GM12878 (cell line): ENCODE measurements at regions not wholly inside any gene's neighbourhood (a gene's known extent, or its start where the extent isn't known, plus 50 kb on each side); places are given as distances from the start of the nearest gene placed in this dataset.

Experiments used
- ATF2 ChIP-seq: IDR thresholded peaks from 2 replicates; pipeline ENCODE4 v1.6.1; 2012; ENCODE audit warnings: low read length, inconsistent platforms
- CTCF ChIP-seq, 3 experiments: IDR thresholded peaks in 2 of 3; conservative IDR thresholded peaks in 1 of 3; 2 replicates each; pipeline ENCODE4 v1.5.1; 2011; ENCODE audit warnings: low read depth in 3 of 3, low read length in 3 of 3, mild to moderate bottlenecking in 3 of 3, control low read depth in 2 of 3, moderate library complexity in 2 of 3, inconsistent platforms in 1 of 3, mixed read lengths in 1 of 3; ENCODE audit not compliant: control insufficient read depth in 2 of 3, insufficient read depth in 1 of 3; ENCODE audit errors: extremely low read depth in 1 of 3
- FOXK2 ChIP-seq: fragments of 450-650 bp; IDR thresholded peaks from 2 replicates; pipeline ENCODE4 v1.6.1; 2017; ENCODE audit warnings: mild to moderate bottlenecking, moderate library complexity
- GABPA ChIP-seq: IDR thresholded peaks from 2 replicates; pipeline ENCODE4 v1.6.1; 2014; ENCODE audit warnings: antibody characterized with exemption, low read depth, mild to moderate bottlenecking, inconsistent platforms
- HDAC2 ChIP-seq: fragments of 200-600 bp; sonication (generic); IDR thresholded peaks from 2 replicates; pipeline ENCODE4 v1.6.1; 2017
- HDGF ChIP-seq: fragments of 450-650 bp; IDR thresholded peaks from 2 replicates; pipeline ENCODE4 v1.6.1; 2016; ENCODE audit warnings: antibody characterized with exemption
- MAX ChIP-seq: IDR thresholded peaks from 2 replicates; pipeline ENCODE4 v1.6.1; 2012; ENCODE audit warnings: low read depth, low read length, improper control_type of control experiment
- POLR2AphosphoS5 ChIP-seq: IDR thresholded peaks from 2 replicates; pipeline ENCODE4 v1.6.1; 2011; ENCODE audit warnings: mild to moderate bottlenecking, low read length, inconsistent platforms
- SIN3A ChIP-seq: IDR thresholded peaks from 2 replicates; pipeline ENCODE4 v1.6.1; 2012; ENCODE audit warnings: low read depth, low read length, improper control_type of control experiment
- SIX5 ChIP-seq: IDR thresholded peaks from 2 replicates; pipeline ENCODE4 v1.6.1; 2011; ENCODE audit warnings: mild to moderate bottlenecking, low read depth, low read length, moderate library complexity; ENCODE audit not compliant: severe bottlenecking
- SP1 ChIP-seq: IDR thresholded peaks from one replicate; pipeline ENCODE4 v1.6.1; 2011; ENCODE audit warnings: low read depth, low read length
- YY1 ChIP-seq: IDR thresholded peaks from 2 replicates; pipeline ENCODE4 v1.6.1; 2011; ENCODE audit warnings: low read depth, mild to moderate bottlenecking, low read length
- TF ChIP-seq, protein P1 (sequence below): fragments of 450-650 bp; IDR thresholded peaks from 2 replicates; pipeline ENCODE4 v1.6.1; 2016; ENCODE audit warnings: mild to moderate bottlenecking
- TF ChIP-seq, protein P2 (sequence below): IDR thresholded peaks from 2 replicates; pipeline ENCODE4 v1.6.1; 2012; ENCODE audit warnings: low read depth, low read length, improper control_type of control experiment

DNA sequence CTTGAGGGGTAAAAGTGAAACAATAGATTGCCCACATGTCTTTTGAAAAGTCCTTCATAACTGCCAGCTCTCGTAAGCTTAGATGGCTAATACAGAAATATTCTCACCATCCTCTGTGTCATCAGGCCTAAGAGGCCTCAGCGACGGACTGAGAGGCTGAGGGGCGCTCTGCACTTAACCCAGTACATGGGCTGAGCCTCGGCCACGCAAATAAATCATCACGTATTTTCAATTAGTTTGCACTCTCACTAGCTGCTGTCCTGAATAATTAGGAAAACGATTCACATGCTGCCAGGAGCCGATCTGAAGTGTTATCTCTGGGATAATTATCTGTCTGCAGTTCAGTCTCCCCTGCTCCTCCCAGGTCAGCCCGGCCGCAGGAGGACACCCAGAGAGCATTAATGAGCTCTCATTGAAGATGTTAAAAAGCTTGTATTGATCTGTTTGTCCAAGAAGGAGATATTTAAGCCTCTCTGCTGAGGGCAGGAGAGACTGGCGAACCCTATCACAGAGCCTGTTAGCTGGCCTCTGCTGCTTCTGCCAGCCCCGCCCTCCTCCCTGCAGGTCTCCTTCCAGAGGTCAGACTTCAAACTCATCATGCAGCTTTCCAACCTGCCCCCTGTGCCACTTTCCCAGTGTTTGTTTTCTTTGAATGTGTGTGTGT is 1051.3 kb downstream of the VRK1 start:
- TF ChIP-seq SP1: no peak
- no peak for TF ChIP-seq HDGF
- no peak for TF ChIP-seq POLR2AphosphoS5
- no peak for TF ChIP-seq MAX
- no peak for TF ChIP-seq FOXK2
- TF ChIP-seq CTCF (IDR thresholded peaks at IDR 0.05 in 2 of 3, conservative IDR thresholded peaks at IDR 0.05 in 1 of 3; ENCODE audit: control insufficient read depth in 2 of 3, extremely low read depth in 1 of 3, insufficient read depth in 1 of 3, low read depth in 3 of 3, low read length in 3 of 3): no peak
- TF ChIP-seq, protein P1, sequence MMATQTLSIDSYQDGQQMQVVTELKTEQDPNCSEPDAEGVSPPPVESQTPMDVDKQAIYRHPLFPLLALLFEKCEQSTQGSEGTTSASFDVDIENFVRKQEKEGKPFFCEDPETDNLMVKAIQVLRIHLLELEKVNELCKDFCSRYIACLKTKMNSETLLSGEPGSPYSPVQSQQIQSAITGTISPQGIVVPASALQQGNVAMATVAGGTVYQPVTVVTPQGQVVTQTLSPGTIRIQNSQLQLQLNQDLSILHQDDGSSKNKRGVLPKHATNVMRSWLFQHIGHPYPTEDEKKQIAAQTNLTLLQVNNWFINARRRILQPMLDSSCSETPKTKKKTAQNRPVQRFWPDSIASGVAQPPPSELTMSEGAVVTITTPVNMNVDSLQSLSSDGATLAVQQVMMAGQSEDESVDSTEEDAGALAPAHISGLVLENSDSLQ: no peak
- no peak for TF ChIP-seq YY1
- TF ChIP-seq, protein P2, sequence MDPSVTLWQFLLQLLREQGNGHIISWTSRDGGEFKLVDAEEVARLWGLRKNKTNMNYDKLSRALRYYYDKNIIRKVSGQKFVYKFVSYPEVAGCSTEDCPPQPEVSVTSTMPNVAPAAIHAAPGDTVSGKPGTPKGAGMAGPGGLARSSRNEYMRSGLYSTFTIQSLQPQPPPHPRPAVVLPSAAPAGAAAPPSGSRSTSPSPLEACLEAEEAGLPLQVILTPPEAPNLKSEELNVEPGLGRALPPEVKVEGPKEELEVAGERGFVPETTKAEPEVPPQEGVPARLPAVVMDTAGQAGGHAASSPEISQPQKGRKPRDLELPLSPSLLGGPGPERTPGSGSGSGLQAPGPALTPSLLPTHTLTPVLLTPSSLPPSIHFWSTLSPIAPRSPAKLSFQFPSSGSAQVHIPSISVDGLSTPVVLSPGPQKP: no peak
- no peak for TF ChIP-seq ATF2
- no peak for TF ChIP-seq SIN3A
- no peak for TF ChIP-seq HDAC2
- no peak for TF ChIP-seq SIX5
- no peak for TF ChIP-seq GABPA
